ENCODE measurements at regions not wholly inside any gene's neighbourhood (a gene's known extent, or its start where the extent isn't known, plus 50 kb on each side); places are given as distances from the start of the nearest gene placed in this dataset.
"Not testable (repeated sequence)": the region's sequence is repeated elsewhere in the genome, so short reads cannot be mapped to it uniquely, and the experiment has no call there.

DNA sequence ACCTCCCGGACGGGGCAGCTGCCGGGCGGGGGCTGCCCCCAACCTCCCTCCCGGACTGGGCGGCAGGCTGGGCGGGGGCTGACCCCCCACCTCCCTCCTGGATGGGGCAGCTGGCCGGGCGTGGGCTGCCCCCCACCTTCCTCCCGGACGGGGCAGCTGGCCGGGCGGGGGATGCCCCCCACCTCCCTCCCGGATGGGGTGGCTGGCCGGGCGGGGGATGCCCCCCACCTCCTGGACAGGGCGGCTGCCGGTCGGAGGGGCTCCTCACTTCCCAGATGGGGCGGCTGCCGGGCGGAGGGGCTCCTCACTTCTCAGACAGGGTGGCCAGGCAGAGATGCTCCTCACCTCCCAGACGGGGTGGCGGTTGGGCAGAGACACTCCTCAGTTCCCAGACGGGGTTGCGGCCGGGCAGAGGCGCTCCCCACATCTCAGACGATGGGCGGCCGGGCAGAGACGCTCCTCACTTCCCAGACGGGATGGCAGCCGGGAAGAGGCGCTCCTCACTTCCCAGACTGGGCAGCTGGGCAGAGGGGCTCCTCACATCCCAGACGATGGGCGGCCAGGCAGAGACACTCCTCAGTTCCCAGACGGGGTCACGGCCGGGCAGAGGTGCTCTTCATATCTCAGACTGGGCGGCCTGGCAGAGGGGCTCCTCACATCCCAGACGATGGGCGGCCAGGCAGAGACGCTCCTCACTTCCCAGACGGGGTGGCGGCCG lies 691.1 kb downstream of the BRINP1 start:
- DNase-seq (ENCODE audit: low read depth in 2 of 3, low spot score in 2 of 3): not testable (repeated sequence)

DNA sequence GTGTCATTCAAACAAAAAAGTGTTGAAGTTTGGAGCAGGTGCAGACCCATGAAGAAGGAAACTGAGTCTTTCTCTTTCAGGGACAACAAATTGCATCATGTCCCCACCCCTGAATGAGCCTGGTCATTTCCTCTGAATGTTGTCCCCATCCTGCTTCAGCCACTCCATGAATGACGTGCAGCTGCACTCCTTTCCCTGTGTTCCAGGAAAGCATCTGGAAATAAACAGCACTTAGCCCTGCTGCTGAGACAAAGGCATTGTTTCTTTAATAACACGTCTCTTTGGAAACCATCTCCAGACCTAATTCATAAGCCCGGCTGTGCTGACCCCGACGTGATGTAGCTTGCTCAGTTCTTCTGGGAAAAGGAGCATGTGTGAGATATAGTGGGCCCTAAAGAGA lies 682.3 kb downstream of the BRINP1 start:
- no peak for DNase-seq (ENCODE audit: low read depth in 2 of 3, low spot score in 2 of 3)

GRCh38 chr9:118689280-118689679 lies 680.0 kb downstream of the BRINP1 start:
- no peak for DNase-seq (ENCODE audit: low read depth in 2 of 3, low spot score in 2 of 3)

GRCh38 chr9:118692613-118693012 lies 676.6 kb downstream of the BRINP1 start:
- no peak for DNase-seq (ENCODE audit: low read depth in 2 of 3, low spot score in 2 of 3)

DNA sequence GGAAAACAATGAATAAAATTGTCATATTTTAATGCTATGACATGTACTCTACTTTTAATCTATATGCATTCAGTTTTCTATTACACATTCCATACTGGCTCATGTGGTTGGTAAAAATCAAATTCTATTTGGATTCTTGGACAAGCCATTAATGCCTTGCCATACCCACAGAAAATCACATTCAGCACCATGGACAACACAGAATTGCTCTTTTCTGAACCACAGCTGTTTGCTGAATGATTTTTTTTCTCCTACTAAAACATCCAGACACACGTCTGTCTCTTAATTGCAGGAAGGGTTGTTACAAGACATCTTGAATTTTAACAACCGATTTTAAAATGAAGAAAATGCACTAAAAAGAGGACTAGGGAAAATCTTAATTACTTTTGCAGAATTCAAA lies 675.6 kb downstream of the BRINP1 start:
- no peak for DNase-seq (ENCODE audit: low read depth in 2 of 3, low spot score in 2 of 3)

DNA sequence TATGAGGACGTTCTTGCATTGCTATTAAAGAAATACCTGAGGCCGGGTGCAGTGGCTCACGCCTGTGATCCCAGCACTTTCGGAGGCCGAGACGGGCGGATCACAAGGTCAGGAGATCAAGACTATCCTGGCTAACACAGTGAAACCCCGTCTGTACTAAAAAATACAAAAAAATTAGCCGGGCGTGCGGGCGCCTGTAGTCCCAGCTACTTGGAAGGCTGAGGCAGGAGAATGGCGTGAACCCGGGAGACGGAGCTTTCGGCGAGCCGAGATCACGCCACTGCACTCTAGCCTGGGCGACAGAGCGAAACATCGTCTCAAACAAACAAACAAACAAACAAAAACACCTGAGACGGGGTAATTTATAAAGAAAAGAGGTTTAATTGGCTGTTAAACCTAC lies 674.0 kb downstream of the BRINP1 start:
- DNase-seq (ENCODE audit: low read depth in 2 of 3, low spot score in 2 of 3): not testable (repeated sequence)

DNA sequence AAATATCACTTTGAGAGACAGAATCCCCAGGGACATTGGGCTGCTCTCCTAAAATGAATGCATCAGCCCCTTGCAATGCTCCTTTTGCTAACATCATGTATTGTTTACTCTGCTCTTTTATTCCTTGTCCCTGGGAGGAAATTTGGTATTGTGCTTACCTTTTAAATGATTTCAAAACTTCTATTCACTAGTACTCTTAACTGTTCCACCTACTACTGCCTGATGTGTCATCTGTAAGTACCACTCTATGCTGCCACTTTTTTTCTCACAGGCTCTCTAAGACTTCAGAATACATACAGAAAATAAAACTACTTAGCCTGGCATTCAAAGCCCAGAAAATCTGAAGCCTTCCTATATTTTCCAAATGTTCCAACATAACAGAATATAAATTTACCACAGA lies 667.2 kb downstream of the BRINP1 start:
- DNase-seq (ENCODE audit: low read depth in 2 of 3, low spot score in 2 of 3): no peak

DNA sequence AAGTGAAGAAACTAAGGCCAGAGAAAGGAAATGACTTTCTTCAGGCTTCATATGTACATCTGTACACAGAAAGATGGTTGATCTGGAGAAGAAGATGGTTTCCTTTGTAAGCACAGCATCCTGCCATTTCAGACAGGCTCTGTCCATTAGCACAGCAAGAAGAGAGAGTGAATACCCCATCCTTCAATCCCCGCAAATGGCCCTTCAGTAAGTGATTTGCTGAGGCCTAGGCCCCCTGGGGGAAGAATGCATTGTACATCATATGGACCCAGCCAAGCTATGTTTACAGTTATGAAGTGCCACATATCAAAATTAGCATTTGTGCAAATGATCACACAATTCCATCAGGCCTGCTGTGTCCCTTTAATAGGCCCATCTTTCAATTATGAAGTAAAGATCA lies 657.4 kb downstream of the BRINP1 start:
- no peak for DNase-seq (ENCODE audit: low read depth in 2 of 3, low spot score in 2 of 3)

DNA sequence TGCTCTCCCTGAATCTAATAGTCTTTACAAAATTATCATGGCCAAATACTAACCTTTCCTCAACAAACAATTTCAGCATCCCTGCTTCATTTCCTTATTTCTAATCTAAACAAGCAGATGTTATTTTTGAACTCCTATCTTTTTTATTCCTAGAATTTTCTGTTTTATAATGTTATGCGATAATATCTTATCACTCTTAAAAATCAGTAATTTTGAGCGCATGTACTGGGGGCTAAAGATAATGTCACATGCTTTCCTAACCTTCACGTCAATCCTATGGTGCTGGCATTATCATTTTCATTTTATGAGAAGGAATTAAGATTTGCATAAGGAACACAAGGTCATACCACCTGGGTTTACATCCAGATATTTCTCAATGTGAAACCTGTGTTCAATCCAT lies 648.0 kb downstream of the BRINP1 start:
- no peak for DNase-seq (ENCODE audit: low read depth in 2 of 3, low spot score in 2 of 3)

GRCh38 chr9:118721923-118722322 lies 647.3 kb downstream of the BRINP1 start:
- DNase-seq (ENCODE audit: low read depth in 2 of 3, low spot score in 2 of 3): no peak

DNA sequence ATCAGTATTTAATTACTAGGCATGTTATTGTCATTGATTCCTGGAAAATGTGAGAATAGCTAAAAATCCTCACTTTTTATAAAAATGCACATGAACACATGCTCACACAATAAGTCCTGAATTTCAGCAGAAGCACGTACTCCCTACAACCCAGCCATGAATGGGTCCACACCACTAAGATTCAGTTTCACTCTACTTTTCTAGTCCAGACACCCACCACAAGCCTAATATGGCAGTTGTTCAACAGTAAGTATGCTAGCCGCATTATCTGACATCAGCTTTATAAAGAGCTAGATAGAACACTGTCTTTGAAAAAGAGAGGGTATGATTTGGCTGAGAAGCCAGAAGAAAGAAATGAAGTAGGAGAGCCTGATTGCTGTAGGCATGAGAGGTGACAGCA lies 639.3 kb downstream of the BRINP1 start:
- no peak for DNase-seq (ENCODE audit: low read depth in 2 of 3, low spot score in 2 of 3)

GRCh38 chr9:118732998-118733397 lies 636.2 kb downstream of the BRINP1 start:
- DNase-seq (ENCODE audit: low read depth in 2 of 3, low spot score in 2 of 3): no peak

- DNase-seq (ENCODE audit: low read depth in 2 of 3, low spot score in 2 of 3): no peak
Measured at GRCh38 chr9:118734696-118735095, 634.5 kb downstream of the BRINP1 start.

- DNase-seq (ENCODE audit: low read depth in 2 of 3, low spot score in 2 of 3): no peak
Measured at GRCh38 chr9:118736406-118736805, 632.8 kb downstream of the BRINP1 start.

DNA sequence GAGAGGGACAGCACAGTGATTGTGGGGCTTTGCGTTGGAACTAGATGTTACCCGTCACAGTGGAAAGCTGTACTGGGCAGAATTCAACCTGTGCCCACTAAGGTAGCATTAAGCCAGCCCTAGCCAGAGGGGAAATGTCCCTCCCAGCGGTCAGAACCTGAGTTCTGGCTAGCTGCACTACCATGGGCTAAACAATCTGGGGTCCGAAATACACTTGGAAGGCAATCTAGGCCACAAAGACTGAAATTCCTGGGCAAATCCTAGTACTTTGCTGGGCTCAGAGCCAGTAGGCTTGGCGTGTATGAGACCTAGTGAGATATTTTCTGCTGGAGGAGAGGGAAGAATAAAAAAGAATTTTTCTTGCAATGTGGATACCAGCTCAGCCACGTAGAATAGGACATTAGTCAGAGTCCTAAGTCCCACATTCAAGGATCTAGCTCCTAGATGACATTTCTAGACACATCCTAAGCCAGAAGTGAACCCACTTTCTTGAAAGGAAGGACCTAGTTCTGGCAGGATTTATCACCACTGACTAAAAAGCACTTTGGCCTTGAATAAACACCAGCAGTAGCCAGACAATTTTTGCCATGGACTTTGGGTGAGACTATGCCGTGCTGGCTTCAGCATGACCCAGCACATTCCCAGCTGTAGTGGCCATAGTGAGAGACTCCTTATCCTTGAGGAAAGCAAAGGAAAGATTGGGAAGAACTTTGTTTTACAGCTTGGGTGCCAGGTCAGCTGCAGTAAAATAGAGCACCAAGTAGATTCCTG lies 618.0 kb downstream of the BRINP1 start:
- DNase-seq (ENCODE audit: low read depth in 2 of 3, low spot score in 2 of 3): no peak

DNA sequence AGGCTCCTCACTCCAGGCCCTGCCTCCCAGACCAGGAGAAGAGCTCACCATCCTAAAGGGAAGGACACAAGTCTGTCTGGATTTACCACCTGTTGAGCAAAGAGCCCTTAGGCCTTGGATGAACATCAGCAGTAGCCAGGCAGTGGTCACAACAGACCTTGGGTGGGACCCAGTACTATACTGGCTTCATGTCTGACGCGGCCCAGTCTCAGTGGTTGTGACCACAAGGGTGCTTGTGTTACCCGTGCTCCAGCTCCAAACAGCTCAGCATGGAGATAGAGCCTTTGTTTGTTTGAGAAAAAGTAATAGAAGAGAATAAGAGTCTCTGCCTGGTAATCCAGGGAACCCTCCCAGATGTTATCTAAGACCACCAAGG lies 617.4 kb downstream of the BRINP1 start:
- DNase-seq (ENCODE audit: low read depth in 2 of 3, low spot score in 2 of 3): no peak

GRCh38 chr9:118761016-118761790 lies 608.0 kb downstream of the BRINP1 start:
- DNase-seq (ENCODE audit: low read depth in 2 of 3, low spot score in 2 of 3): no peak

GRCh38 chr9:118767571-118767970 lies 601.7 kb downstream of the BRINP1 start:
- no peak for DNase-seq (ENCODE audit: low read depth in 2 of 3, low spot score in 2 of 3)

GRCh38 chr9:118782790-118783463 lies 586.3 kb downstream of the BRINP1 start:
- no peak for DNase-seq (ENCODE audit: low read depth in 2 of 3, low spot score in 2 of 3)

- DNase-seq (ENCODE audit: low read depth in 2 of 3, low spot score in 2 of 3): no peak
Measured at GRCh38 chr9:118784033-118784432, 585.2 kb downstream of the BRINP1 start.

DNA sequence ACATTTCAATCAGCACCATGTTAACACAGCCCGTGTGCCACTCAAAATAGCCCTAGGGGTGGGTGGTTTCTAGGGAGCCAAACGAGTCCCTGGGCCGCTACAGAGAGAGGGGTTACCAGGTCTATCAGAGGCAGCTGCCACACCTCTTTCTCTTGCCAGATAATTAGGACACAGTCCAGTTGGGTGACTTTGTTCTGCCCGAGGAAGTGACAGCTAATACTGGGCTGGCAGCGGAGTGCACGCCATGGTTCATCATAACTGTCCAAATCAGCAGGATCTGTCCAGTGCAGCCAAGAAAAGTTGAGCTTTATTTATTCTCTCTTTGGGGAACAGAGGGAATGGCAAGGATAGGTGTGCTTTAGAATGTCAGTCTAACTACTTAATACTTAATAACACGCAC lies 583.8 kb downstream of the BRINP1 start:
- no peak for DNase-seq (ENCODE audit: low read depth in 2 of 3, low spot score in 2 of 3)

All from hematopoietic multipotent progenitor cell (in vitro differentiated cells).